ENCODE measurements at regions not wholly inside any gene's neighbourhood (a gene's known extent, or its start where the extent isn't known, plus 50 kb on each side); places are given as distances from the start of the nearest gene placed in this dataset.

GRCh38 chr2:17115042-17115441 is 403.2 kb downstream of the RAD51AP2 start:
- Mint-ChIP-seq H3K36me3 (ENCODE audit: low read depth) (no peaks in the 10 kb centered on the region), H3K27me3 (ENCODE audit: low read depth) (no peaks in the 10 kb centered on the region)

GRCh38 chr2:17107871-17108270 is 410.4 kb downstream of the RAD51AP2 start:
- Mint-ChIP-seq H3K4me1 (ENCODE audit: low read depth) (no peaks in the 10 kb centered on the region), H3K4me3 (no peak overlapping the region), H3K27me3 (ENCODE audit: low read depth) (no peaks in the 10 kb centered on the region), H3K9me3 (no peaks in the 10 kb centered on the region), H3K36me3 (ENCODE audit: low read depth) (no peaks in the 10 kb centered on the region), H3K27ac (no peak overlapping the region)

More at GRCh38 chr2:17115042-17115441, 403.2 kb downstream of the RAD51AP2 start:
- Mint-ChIP-seq H3K4me3 (no peak overlapping the region), H3K27ac (no peak overlapping the region), H3K4me1 (ENCODE audit: low read depth) (no peaks in the 10 kb centered on the region), H3K9me3 (no peaks in the 10 kb centered on the region)

- H3K4me3 Mint-ChIP-seq = no peak overlapping the region
- no peaks in the 10 kb centered on the region for H3K9me3 Mint-ChIP-seq
- H3K27me3 Mint-ChIP-seq (ENCODE audit: low read depth) = no peaks in the 10 kb centered on the region
- H3K27ac Mint-ChIP-seq = no peak overlapping the region
- no peaks in the 10 kb centered on the region for H3K36me3 Mint-ChIP-seq (ENCODE audit: low read depth)
- no peaks in the 10 kb centered on the region for H3K4me1 Mint-ChIP-seq (ENCODE audit: low read depth)
Measured at GRCh38 chr2:17107151-17107550, 411.1 kb downstream of the RAD51AP2 start.

GRCh38 chr2:17106418-17106817 is 411.8 kb downstream of the RAD51AP2 start:
- H3K27me3 Mint-ChIP-seq (ENCODE audit: low read depth) = no peaks in the 10 kb centered on the region
- H3K9me3 Mint-ChIP-seq = no peaks in the 10 kb centered on the region
- H3K36me3 Mint-ChIP-seq (ENCODE audit: low read depth) = no peaks in the 10 kb centered on the region
- H3K4me1 Mint-ChIP-seq (ENCODE audit: low read depth) = no peaks in the 10 kb centered on the region
- H3K27ac Mint-ChIP-seq = no peak overlapping the region
- H3K4me3 Mint-ChIP-seq = no peak overlapping the region

- no peaks in the 10 kb centered on the region for H3K27me3 Mint-ChIP-seq (ENCODE audit: low read depth)
- no peak overlapping the region for H3K4me3 Mint-ChIP-seq
- H3K9me3 Mint-ChIP-seq = no peaks in the 10 kb centered on the region
- H3K27ac Mint-ChIP-seq = no peak overlapping the region
- H3K36me3 Mint-ChIP-seq (ENCODE audit: low read depth) = no peaks in the 10 kb centered on the region
- H3K4me1 Mint-ChIP-seq (ENCODE audit: low read depth) = no peaks in the 10 kb centered on the region
Measured at GRCh38 chr2:17104454-17104853, 413.8 kb downstream of the RAD51AP2 start.

GRCh38 chr2:17101596-17101995 is 416.6 kb downstream of the RAD51AP2 start:
- Mint-ChIP-seq H3K27ac (no peak overlapping the region), H3K27me3 (ENCODE audit: low read depth) (no peaks in the 10 kb centered on the region), H3K36me3 (ENCODE audit: low read depth) (no peaks in the 10 kb centered on the region), H3K4me1 (ENCODE audit: low read depth) (no peaks in the 10 kb centered on the region), H3K4me3 (no peak overlapping the region), H3K9me3 (no peaks in the 10 kb centered on the region)

GRCh38 chr2:17101091-17101490 is 417.1 kb downstream of the RAD51AP2 start:
- no peak overlapping the region for H3K4me3 Mint-ChIP-seq
- no peak overlapping the region for H3K27ac Mint-ChIP-seq
- H3K36me3 Mint-ChIP-seq (ENCODE audit: low read depth) = no peaks in the 10 kb centered on the region
- H3K4me1 Mint-ChIP-seq (ENCODE audit: low read depth) = no peaks in the 10 kb centered on the region
- H3K27me3 Mint-ChIP-seq (ENCODE audit: low read depth) = no peaks in the 10 kb centered on the region
- no peaks in the 10 kb centered on the region for H3K9me3 Mint-ChIP-seq

- no peaks in the 10 kb centered on the region for H3K9me3 Mint-ChIP-seq
- no peaks in the 10 kb centered on the region for H3K27me3 Mint-ChIP-seq (ENCODE audit: low read depth)
- H3K4me3 Mint-ChIP-seq = no peak overlapping the region
- no peaks in the 10 kb centered on the region for H3K4me1 Mint-ChIP-seq (ENCODE audit: low read depth)
- no peaks in the 10 kb centered on the region for H3K36me3 Mint-ChIP-seq (ENCODE audit: low read depth)
- H3K27ac Mint-ChIP-seq = no peak overlapping the region
Measured at GRCh38 chr2:17095340-17095739, 422.9 kb downstream of the RAD51AP2 start.

GRCh38 chr2:17093712-17094111 is 424.5 kb downstream of the RAD51AP2 start:
- Mint-ChIP-seq H3K9me3 (no peaks in the 10 kb centered on the region), H3K36me3 (ENCODE audit: low read depth) (no peaks in the 10 kb centered on the region), H3K27me3 (ENCODE audit: low read depth) (no peaks in the 10 kb centered on the region), H3K4me3 (no peak overlapping the region), H3K4me1 (ENCODE audit: low read depth) (no peaks in the 10 kb centered on the region), H3K27ac (no peak overlapping the region)

GRCh38 chr2:17086990-17087389 is 421.4 kb upstream of the CYRIA start:
- Mint-ChIP-seq H3K27me3 (ENCODE audit: low read depth) (no peaks in the 10 kb centered on the region), H3K4me1 (ENCODE audit: low read depth) (no peaks in the 10 kb centered on the region), H3K4me3 (no peak overlapping the region), H3K9me3 (no peaks in the 10 kb centered on the region), H3K36me3 (ENCODE audit: low read depth) (no peaks in the 10 kb centered on the region), H3K27ac (no peak overlapping the region)

- H3K36me3 Mint-ChIP-seq (ENCODE audit: low read depth) = no peaks in the 10 kb centered on the region
- H3K4me3 Mint-ChIP-seq = no peak overlapping the region
- H3K9me3 Mint-ChIP-seq = peaks cover 7% of the 10 kb centered on the region
- no peaks in the 10 kb centered on the region for H3K4me1 Mint-ChIP-seq (ENCODE audit: low read depth)
- no peak overlapping the region for H3K27ac Mint-ChIP-seq
- H3K27me3 Mint-ChIP-seq (ENCODE audit: low read depth) = no peaks in the 10 kb centered on the region
Measured at GRCh38 chr2:17085546-17086202, 420.0 kb upstream of the CYRIA start.

- H3K4me3 Mint-ChIP-seq = no peak overlapping the region
Measured at GRCh38 chr2:17084877-17085276, 419.2 kb upstream of the CYRIA start.

GRCh38 chr2:17083902-17084301 is 418.3 kb upstream of the CYRIA start:
- H3K4me3 Mint-ChIP-seq = no peak overlapping the region
- no peak overlapping the region for H3K27ac Mint-ChIP-seq
- H3K4me1 Mint-ChIP-seq (ENCODE audit: low read depth) = no peaks in the 10 kb centered on the region
- H3K36me3 Mint-ChIP-seq (ENCODE audit: low read depth) = no peaks in the 10 kb centered on the region
- H3K9me3 Mint-ChIP-seq = peaks cover 19% of the 10 kb centered on the region
- H3K27me3 Mint-ChIP-seq (ENCODE audit: low read depth) = no peaks in the 10 kb centered on the region

More at GRCh38 chr2:17084877-17085276, 419.2 kb upstream of the CYRIA start:
- no peaks in the 10 kb centered on the region for H3K27me3 Mint-ChIP-seq (ENCODE audit: low read depth)
- H3K9me3 Mint-ChIP-seq = peaks cover 15% of the 10 kb centered on the region
- no peak overlapping the region for H3K27ac Mint-ChIP-seq
- no peaks in the 10 kb centered on the region for H3K36me3 Mint-ChIP-seq (ENCODE audit: low read depth)
- no peaks in the 10 kb centered on the region for H3K4me1 Mint-ChIP-seq (ENCODE audit: low read depth)

GRCh38 chr2:17079262-17079661 is 413.6 kb upstream of the CYRIA start:
- Mint-ChIP-seq H3K9me3 (peaks cover 30% of the 10 kb centered on the region), H3K36me3 (ENCODE audit: low read depth) (no peaks in the 10 kb centered on the region), H3K27ac (no peak overlapping the region), H3K4me1 (ENCODE audit: low read depth) (no peaks in the 10 kb centered on the region), H3K27me3 (ENCODE audit: low read depth) (no peaks in the 10 kb centered on the region), H3K4me3 (no peak overlapping the region)

GRCh38 chr2:17076533-17076932 is 410.9 kb upstream of the CYRIA start:
- H3K4me3 Mint-ChIP-seq = no peak overlapping the region
- no peak overlapping the region for H3K27ac Mint-ChIP-seq
- H3K4me1 Mint-ChIP-seq (ENCODE audit: low read depth) = no peaks in the 10 kb centered on the region
- no peaks in the 10 kb centered on the region for H3K27me3 Mint-ChIP-seq (ENCODE audit: low read depth)
- no peaks in the 10 kb centered on the region for H3K36me3 Mint-ChIP-seq (ENCODE audit: low read depth)
- peaks cover 31% of the 10 kb centered on the region for H3K9me3 Mint-ChIP-seq

- Mint-ChIP-seq H3K4me1 (ENCODE audit: low read depth) (no peaks in the 10 kb centered on the region), H3K9me3 (peaks cover 6% of the 10 kb centered on the region), H3K4me3 (no peak overlapping the region), H3K27ac (no peak overlapping the region), H3K27me3 (ENCODE audit: low read depth) (no peaks in the 10 kb centered on the region), H3K36me3 (ENCODE audit: low read depth) (no peaks in the 10 kb centered on the region)
Measured at GRCh38 chr2:17070711-17071110, 405.1 kb upstream of the CYRIA start.
